Endodermal cell (in vitro differentiated cells): ENCODE measurements at regions not wholly inside any gene's neighbourhood (a gene's known extent, or its start where the extent isn't known, plus 50 kb on each side); places are given as distances from the start of the nearest gene placed in this dataset.

Experiments
- DNase-seq: peaks from one replicate; pipeline ENCODE4 v3.0.0-alpha.2; 2017
- H3K27ac ChIP-seq: 2 replicates; pipeline ENCODE4 v1.5.1; 2013; ENCODE audit warnings: mild to moderate bottlenecking, low read depth, low read length, moderate library complexity
- H3K27me3 ChIP-seq: 2 replicates; pipeline ENCODE4 v1.6.1; 2013; ENCODE audit warnings: mild to moderate bottlenecking, low read length, moderate library complexity; ENCODE audit not compliant: insufficient read depth, control insufficient read depth, poor library complexity, severe bottlenecking
- H3K36me3 ChIP-seq: 2 replicates; pipeline ENCODE4 v1.7.0; 2013; ENCODE audit warnings: mild to moderate bottlenecking, low read length, moderate library complexity; ENCODE audit not compliant: control insufficient read depth, insufficient read depth
- H3K4me1 ChIP-seq: one replicate; pipeline ENCODE4 v1.7.0; 2013; ENCODE audit warnings: low read length; ENCODE audit not compliant: control insufficient read depth, insufficient read depth
- H3K4me3 ChIP-seq: 2 replicates; pipeline ENCODE4 v1.5.1; 2013; ENCODE audit warnings: mild to moderate bottlenecking, low read length, moderate library complexity
- H3K9ac ChIP-seq: 2 replicates; pipeline ENCODE4 v1.6.1; 2013; ENCODE audit warnings: mild to moderate bottlenecking, low read length, moderate library complexity; ENCODE audit not compliant: poor library complexity, severe bottlenecking; ENCODE audit errors: extremely low read depth
- H3K9me3 ChIP-seq: 2 replicates; pipeline ENCODE4 v1.6.1; 2013; ENCODE audit warnings: mild to moderate bottlenecking, low read length, moderate library complexity; ENCODE audit not compliant: control insufficient read depth
- H3K27ac Mint-ChIP-seq: 2 replicates; pipeline ENCODE4 v1.8.0; 2020; ENCODE audit warnings: mixed read lengths
- H3K27me3 Mint-ChIP-seq: 2 replicates; pipeline ENCODE4 v1.8.0; 2021; ENCODE audit warnings: mild to moderate bottlenecking, mixed read lengths; ENCODE audit not compliant: insufficient read depth
- H3K36me3 Mint-ChIP-seq: 2 replicates; pipeline ENCODE4 v1.8.0; 2020; ENCODE audit warnings: low read depth, mixed read lengths
- H3K4me1 Mint-ChIP-seq: 2 replicates; pipeline ENCODE4 v1.8.0; 2020; ENCODE audit warnings: mixed read lengths
- H3K4me3 Mint-ChIP-seq: 2 replicates; pipeline ENCODE4 v1.8.0; 2020; ENCODE audit warnings: mild to moderate bottlenecking, moderate library complexity, mixed read lengths
- H3K9me3 Mint-ChIP-seq: 2 replicates; pipeline ENCODE4 v1.8.0; 2020; ENCODE audit warnings: mild to moderate bottlenecking, mixed read lengths
- CTCF ChIP-seq: fragments of 200-600 bp; sonication (generic); conservative IDR thresholded peaks from 2 replicates; pipeline ENCODE4 v1.5.0; 2021; ENCODE audit warnings: antibody characterized with exemption, mild to moderate bottlenecking
- WGBS, 2 experiments: methylation state at CpG; one replicate each; pipeline versions ENCODE4 v1.1.5 to v1.1.7; 2013; ENCODE audit warnings: missing lambda C conversion rate in 2 of 2, mixed read lengths in 1 of 2; ENCODE audit not compliant: insufficient coverage in 1 of 2, insufficient read length in 1 of 2; 5-methylcytosine and 5-hydroxymethylcytosine counted together

- H3K4me3 ChIP-seq: no peak overlapping the region
- no peak overlapping the region for H3K4me3 Mint-ChIP-seq
- no peaks in the 10 kb centered on the region for H3K9me3 ChIP-seq
- DNase-seq: peak; percentile 26
- H3K36me3 ChIP-seq: no peaks in the 10 kb centered on the region
- H3K27me3 ChIP-seq: no peaks in the 10 kb centered on the region
- H3K9me3 Mint-ChIP-seq: peaks cover 3% of the 10 kb centered on the region
- peaks cover 34% of the 10 kb centered on the region for H3K4me1 Mint-ChIP-seq
- H3K27ac ChIP-seq: no peak overlapping the region
- no peaks in the 10 kb centered on the region for H3K36me3 Mint-ChIP-seq
- WGBS, 2 experiments: 93 to 95% methylated on average over 4 of the region's 4 CpGs
- H3K9ac ChIP-seq: no peak overlapping the region
- TF ChIP-seq CTCF: no peak
- H3K4me1 ChIP-seq: peaks cover 16% of the 10 kb centered on the region
- H3K27me3 Mint-ChIP-seq: peaks cover 5% of the 10 kb centered on the region
- no peak overlapping the region for H3K27ac Mint-ChIP-seq
Observed at GRCh38 chr5:135155616-135156214, 121.7 kb upstream of the PITX1 start.

- Histone ChIP-seq H3K9ac (no peak overlapping the region), H3K27ac (no peak overlapping the region), H3K9me3 (no peaks in the 10 kb centered on the region), H3K27me3 (no peaks in the 10 kb centered on the region), H3K4me3 (no peak overlapping the region), H3K4me1 (peaks cover 21% of the 10 kb centered on the region), H3K36me3 (no peaks in the 10 kb centered on the region)
- H3K27ac Mint-ChIP-seq: no peak overlapping the region
- peaks cover 3% of the 10 kb centered on the region for H3K9me3 Mint-ChIP-seq
- 85 to 93% methylated on average over 7 of the region's 7 CpGs for WGBS, 2 experiments
- H3K4me1 Mint-ChIP-seq: peaks cover 34% of the 10 kb centered on the region
- DNase-seq: peak; percentile 15
- no peak overlapping the region for H3K4me3 Mint-ChIP-seq
- TF ChIP-seq CTCF: no peak
- H3K27me3 Mint-ChIP-seq: peaks cover 5% of the 10 kb centered on the region
- H3K36me3 Mint-ChIP-seq: no peaks in the 10 kb centered on the region
Observed at GRCh38 chr5:135154961-135155360, 120.9 kb upstream of the PITX1 start.

GRCh38 chr5:135154197-135154596, 120.2 kb upstream of the PITX1 start:
- Histone ChIP-seq H3K4me3 (no peak overlapping the region), H3K27ac (no peak overlapping the region), H3K9me3 (no peaks in the 10 kb centered on the region), H3K4me1 (peaks cover 21% of the 10 kb centered on the region), H3K27me3 (no peaks in the 10 kb centered on the region), H3K36me3 (no peaks in the 10 kb centered on the region), H3K9ac (no peak overlapping the region)
- Mint-ChIP-seq H3K27ac (no peak overlapping the region), H3K9me3 (peaks cover 3% of the 10 kb centered on the region), H3K4me3 (no peak overlapping the region), H3K27me3 (peaks cover 5% of the 10 kb centered on the region), H3K36me3 (no peaks in the 10 kb centered on the region), H3K4me1 (peaks cover 36% of the 10 kb centered on the region)
- DNase-seq: peak; percentile 21
- 89 to 91% methylated on average over 6 to 8 of the region's 8 CpGs for WGBS, 2 experiments
- TF ChIP-seq CTCF: no peak
